ENCODE measurements at regions not wholly inside any gene's neighbourhood (a gene's known extent, or its start where the extent isn't known, plus 50 kb on each side); places are given as distances from the start of the nearest gene placed in this dataset.
"Not testable (repeated sequence)": the region's sequence is repeated elsewhere in the genome, so short reads cannot be mapped to it uniquely, and the experiment has no call there.

DNA sequence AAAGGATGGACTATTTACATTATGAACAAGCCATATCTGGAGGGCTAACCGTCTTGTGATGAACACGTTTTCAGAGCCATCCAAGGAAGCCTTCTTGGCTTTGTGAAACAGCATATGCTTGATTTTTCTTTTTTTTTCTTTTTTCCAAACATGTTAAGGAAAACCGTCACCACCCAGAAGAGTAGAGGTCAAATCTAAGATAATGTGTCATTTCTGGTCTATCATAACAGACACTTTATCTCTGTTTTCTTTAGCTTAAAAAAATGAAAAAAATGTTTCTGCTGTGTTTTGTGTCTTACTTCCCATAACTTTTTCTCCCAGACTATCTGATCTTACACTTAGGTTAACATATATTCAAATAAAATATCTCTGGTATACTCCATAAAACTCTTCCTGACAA lies 76.1 kb upstream of the DGKB start:
- Mint-ChIP-seq H3K4me1 (no peaks in the 10 kb centered on the region), H3K36me3 (ENCODE audit: low read depth) (no peaks in the 10 kb centered on the region), H3K4me3 (no peak overlapping the region), H3K27ac (no peak overlapping the region), H3K27me3 (ENCODE audit: low read depth, poor library complexity) (peaks cover 6% of the 10 kb centered on the region), H3K9me3 (peaks cover 12% of the 10 kb centered on the region)
- TF ChIP-seq, protein P1, sequence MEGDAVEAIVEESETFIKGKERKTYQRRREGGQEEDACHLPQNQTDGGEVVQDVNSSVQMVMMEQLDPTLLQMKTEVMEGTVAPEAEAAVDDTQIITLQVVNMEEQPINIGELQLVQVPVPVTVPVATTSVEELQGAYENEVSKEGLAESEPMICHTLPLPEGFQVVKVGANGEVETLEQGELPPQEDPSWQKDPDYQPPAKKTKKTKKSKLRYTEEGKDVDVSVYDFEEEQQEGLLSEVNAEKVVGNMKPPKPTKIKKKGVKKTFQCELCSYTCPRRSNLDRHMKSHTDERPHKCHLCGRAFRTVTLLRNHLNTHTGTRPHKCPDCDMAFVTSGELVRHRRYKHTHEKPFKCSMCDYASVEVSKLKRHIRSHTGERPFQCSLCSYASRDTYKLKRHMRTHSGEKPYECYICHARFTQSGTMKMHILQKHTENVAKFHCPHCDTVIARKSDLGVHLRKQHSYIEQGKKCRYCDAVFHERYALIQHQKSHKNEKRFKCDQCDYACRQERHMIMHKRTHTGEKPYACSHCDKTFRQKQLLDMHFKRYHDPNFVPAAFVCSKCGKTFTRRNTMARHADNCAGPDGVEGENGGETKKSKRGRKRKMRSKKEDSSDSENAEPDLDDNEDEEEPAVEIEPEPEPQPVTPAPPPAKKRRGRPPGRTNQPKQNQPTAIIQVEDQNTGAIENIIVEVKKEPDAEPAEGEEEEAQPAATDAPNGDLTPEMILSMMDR (IDR thresholded peaks at IDR 0.05), result no peak
- no peak for DNase-seq

GRCh38 chr7:14974688-14975087 lies 72.1 kb upstream of the DGKB start:
- H3K36me3 Mint-ChIP-seq (ENCODE audit: low read depth), result no peaks in the 10 kb centered on the region
- no peak overlapping the region for H3K4me3 Mint-ChIP-seq
- H3K9me3 Mint-ChIP-seq, result no peaks in the 10 kb centered on the region
- H3K27me3 Mint-ChIP-seq (ENCODE audit: low read depth, poor library complexity), result peaks cover 6% of the 10 kb centered on the region
- peaks cover 5% of the 10 kb centered on the region for H3K4me1 Mint-ChIP-seq
- TF ChIP-seq, protein P1 (IDR thresholded peaks at IDR 0.05), result no peak
- DNase-seq, result no peak
- no peak overlapping the region for H3K27ac Mint-ChIP-seq

DNA sequence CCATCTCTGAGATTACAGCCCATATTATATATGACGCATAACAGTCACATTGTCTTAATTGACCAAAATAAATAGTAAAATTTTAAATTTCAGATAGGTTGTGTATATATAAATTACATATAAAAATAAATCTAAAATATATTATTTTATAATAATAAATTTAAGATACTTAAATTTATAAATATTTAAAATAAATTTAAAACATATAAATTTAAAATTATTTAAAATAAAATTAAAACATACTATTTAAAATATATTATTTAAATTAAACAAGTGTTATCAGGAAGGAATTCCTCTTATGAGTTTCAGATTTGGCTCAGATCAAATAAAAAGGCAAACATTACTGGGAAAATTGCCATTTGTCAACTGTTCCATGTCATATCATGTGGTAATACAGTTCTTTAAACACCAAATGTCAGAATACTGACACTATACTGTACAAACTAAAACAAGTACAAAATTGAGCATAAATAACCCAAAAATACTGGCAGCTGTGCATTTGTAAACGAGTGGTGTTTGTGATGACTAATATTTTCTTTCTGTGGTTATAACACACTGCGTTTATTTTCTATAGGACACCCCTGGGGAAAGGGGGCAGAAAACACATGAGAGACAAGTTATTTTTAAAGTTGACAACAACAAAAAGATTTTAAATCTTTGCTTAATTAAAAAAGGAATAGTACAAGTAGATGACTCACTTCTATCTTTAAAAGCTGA lies 71.3 kb upstream of the DGKB start:
- peaks cover 6% of the 10 kb centered on the region for H3K27me3 Mint-ChIP-seq (ENCODE audit: low read depth, poor library complexity)
- peaks cover 5% of the 10 kb centered on the region for H3K4me1 Mint-ChIP-seq
- H3K9me3 Mint-ChIP-seq, result no peaks in the 10 kb centered on the region
- no peaks in the 10 kb centered on the region for H3K36me3 Mint-ChIP-seq (ENCODE audit: low read depth)
- H3K4me3 Mint-ChIP-seq, result no peak overlapping the region
- DNase-seq, result no peak
- H3K27ac Mint-ChIP-seq, result no peak overlapping the region
- TF ChIP-seq, protein P1 (IDR thresholded peaks at IDR 0.05), result no peak

DNA sequence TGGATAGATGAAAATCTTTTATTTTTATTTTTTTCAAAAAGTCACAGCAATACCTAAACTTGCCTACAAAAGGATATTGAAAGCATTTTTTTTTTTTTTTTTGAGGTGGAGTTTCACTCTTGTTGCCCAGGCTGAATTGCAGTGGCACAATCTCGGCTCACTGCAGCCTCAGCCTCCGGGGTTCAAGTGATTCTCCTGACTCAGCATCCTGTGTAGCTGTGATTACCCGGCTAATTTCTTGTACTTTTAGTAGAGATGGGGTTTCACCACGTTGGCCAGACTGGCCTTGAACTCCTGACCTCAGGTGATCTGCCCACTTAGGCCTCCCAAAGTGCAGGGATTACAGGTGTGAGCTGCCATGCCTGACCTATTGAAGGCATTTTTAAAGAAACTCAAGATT lies 69.1 kb upstream of the DGKB start:
- H3K27ac Mint-ChIP-seq; H3K27me3 Mint-ChIP-seq (ENCODE audit: low read depth, poor library complexity); H3K36me3 Mint-ChIP-seq (ENCODE audit: low read depth); DNase-seq; H3K9me3 Mint-ChIP-seq; H3K4me3 Mint-ChIP-seq; H3K4me1 Mint-ChIP-seq: not testable (repeated sequence)

DNA sequence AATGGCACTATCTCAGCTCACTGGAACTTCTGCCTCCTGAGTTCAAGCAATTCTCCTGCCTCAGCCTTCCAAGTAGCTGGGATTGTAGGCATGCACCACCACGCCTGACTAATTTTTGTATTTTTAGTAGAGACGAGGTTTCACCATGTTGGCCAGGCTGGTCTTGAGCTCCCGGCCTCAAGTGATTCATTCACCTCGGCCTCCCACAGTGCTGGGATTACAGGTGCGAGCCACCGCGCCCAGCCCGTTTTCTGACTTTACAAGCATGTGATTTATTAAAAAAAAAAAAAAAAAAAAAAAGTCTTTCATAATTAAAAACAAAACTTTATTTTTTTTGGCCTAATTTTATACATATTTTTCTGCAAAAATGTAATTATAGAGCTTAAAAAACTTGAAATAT lies 64.8 kb upstream of the DGKB start:
- H3K4me3 Mint-ChIP-seq, H3K4me1 Mint-ChIP-seq, DNase-seq: not testable (repeated sequence)

DNA sequence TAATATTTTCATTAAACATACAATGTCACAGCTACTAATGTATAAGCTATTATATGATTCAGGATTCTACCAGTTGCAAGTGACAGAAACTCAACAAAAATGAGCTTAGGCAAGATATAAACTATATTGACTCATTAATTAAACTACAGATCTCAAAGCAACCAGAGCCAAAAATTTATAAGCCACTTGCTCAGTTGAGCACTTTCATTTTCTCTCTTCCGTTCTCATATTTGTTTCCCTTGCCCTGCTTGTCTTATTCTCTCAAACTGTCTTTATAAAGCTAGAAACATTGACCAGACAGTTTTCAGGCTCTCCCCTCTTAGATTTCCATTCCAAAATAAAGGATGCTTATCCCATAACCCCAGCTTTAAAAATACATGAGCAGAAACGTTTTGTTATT lies 60.2 kb upstream of the DGKB start:
- H3K9me3 Mint-ChIP-seq, result no peaks in the 10 kb centered on the region
- no peak overlapping the region for H3K27ac Mint-ChIP-seq
- H3K4me1 Mint-ChIP-seq, result peaks cover 13% of the 10 kb centered on the region
- TF ChIP-seq, protein P1 (IDR thresholded peaks at IDR 0.05), result no peak
- H3K27me3 Mint-ChIP-seq (ENCODE audit: low read depth, poor library complexity), result peaks cover 4% of the 10 kb centered on the region
- H3K4me3 Mint-ChIP-seq, result no peak overlapping the region
- no peak for DNase-seq
- H3K36me3 Mint-ChIP-seq (ENCODE audit: low read depth), result no peaks in the 10 kb centered on the region

More for the DNA sequence above, 64.8 kb upstream of the DGKB start:
- H3K36me3 Mint-ChIP-seq (ENCODE audit: low read depth); H3K27ac Mint-ChIP-seq; H3K27me3 Mint-ChIP-seq (ENCODE audit: low read depth, poor library complexity); H3K9me3 Mint-ChIP-seq: not testable (repeated sequence)

- TF ChIP-seq, protein P1 (IDR thresholded peaks at IDR 0.05), result no peak
- Mint-ChIP-seq H3K4me3 (no peak overlapping the region), H3K27ac (no peak overlapping the region), H3K36me3 (ENCODE audit: low read depth) (no peaks in the 10 kb centered on the region), H3K4me1 (peaks cover 13% of the 10 kb centered on the region), H3K9me3 (no peaks in the 10 kb centered on the region), H3K27me3 (ENCODE audit: low read depth, poor library complexity) (peaks cover 4% of the 10 kb centered on the region)
- DNase-seq, result no peak
Measured at GRCh38 chr7:14960721-14961120, 58.2 kb upstream of the DGKB start.

All from nephron progenitor cell (in vitro differentiated cells).